ENCODE measurements at regions not wholly inside any gene's neighbourhood (a gene's known extent, or its start where the extent isn't known, plus 50 kb on each side); places are given as distances from the start of the nearest gene placed in this dataset.

DNA sequence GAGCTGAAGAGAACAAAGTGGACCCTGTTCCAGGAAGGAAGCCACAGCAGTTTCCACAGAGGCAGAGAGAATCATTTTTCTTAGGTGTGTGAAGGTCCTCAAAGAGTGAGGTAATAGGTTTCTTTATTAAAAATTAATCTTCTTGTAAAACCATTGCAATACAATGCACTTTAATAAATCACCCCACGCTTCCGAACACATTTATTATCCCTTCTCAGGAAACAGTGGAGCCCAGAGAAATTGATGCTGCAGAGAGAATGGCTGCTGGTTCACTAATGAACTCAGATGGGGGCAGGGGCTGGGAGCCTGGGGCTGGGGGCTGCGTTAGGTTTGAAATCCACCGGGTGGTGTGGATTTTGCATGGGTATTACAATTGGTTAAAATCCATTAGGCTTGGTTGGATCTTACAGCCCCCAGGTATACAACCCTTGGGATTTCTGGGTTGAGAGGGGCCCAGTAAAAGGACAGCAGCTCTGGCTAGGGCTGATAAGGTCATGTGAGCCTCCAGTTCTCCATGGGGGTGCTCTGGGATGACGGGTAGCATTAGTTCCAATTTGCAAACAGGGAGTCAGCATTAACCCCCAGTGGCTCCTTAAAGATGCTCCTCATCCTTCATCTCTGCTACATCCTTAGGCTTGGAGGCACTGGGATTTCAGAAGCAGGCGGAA is 718.1 kb upstream of the EEF2KMT start:
- no peak for DNase-seq (ENCODE audit: low spot score)
- ATAC-seq (ENCODE audit: low FRiP score), result no peak
- TF ChIP-seq, protein P1, sequence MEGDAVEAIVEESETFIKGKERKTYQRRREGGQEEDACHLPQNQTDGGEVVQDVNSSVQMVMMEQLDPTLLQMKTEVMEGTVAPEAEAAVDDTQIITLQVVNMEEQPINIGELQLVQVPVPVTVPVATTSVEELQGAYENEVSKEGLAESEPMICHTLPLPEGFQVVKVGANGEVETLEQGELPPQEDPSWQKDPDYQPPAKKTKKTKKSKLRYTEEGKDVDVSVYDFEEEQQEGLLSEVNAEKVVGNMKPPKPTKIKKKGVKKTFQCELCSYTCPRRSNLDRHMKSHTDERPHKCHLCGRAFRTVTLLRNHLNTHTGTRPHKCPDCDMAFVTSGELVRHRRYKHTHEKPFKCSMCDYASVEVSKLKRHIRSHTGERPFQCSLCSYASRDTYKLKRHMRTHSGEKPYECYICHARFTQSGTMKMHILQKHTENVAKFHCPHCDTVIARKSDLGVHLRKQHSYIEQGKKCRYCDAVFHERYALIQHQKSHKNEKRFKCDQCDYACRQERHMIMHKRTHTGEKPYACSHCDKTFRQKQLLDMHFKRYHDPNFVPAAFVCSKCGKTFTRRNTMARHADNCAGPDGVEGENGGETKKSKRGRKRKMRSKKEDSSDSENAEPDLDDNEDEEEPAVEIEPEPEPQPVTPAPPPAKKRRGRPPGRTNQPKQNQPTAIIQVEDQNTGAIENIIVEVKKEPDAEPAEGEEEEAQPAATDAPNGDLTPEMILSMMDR (IDR thresholded peaks at IDR 0.05), result no peak

DNA sequence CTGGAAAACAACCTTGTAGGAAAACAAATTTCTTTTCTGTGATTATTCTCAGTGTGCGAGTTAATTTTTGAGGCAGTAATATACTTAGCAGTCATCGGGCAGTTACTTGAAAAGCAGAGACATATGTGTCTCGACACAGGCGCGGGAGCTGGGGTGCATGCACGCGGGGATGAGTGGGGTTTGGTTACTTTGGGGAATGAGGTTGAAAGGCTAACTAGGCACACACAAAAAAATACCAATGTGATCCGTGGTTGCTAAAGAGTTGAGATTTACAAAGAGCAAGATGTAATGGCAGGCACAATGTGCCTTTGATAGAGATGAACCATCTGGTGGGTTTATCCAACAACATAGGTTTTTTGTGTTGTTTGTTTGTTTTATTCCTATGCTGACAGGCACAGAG is 703.8 kb upstream of the EEF2KMT start:
- DNase-seq (ENCODE audit: low spot score) (no peak), ATAC-seq (ENCODE audit: low FRiP score) (no peak)
- TF ChIP-seq, protein P1 (IDR thresholded peaks at IDR 0.05), result no peak

DNA sequence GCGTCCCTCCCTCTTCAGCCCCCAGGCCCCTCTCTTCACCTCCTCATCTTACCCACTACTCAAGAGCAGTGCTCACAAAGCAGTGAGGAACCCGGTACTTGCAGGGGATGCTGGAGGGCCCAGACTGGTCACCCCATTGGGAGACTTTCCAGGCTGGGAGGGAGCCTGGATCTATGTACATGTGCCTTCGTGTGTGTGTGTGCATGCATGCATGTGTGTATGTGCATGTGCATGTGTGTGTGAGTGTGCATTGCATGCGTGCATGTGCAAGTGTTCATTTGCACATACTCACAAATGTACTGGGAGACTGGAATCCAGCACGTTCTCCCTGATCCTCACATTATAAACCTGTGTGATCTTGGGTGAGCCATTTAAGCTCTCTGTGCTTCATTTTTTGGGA is 696.0 kb upstream of the EEF2KMT start:
- no peak for ATAC-seq (ENCODE audit: low FRiP score)
- no peak for DNase-seq (ENCODE audit: low spot score)
- TF ChIP-seq, protein P1 (IDR thresholded peaks at IDR 0.05), result no peak

DNA sequence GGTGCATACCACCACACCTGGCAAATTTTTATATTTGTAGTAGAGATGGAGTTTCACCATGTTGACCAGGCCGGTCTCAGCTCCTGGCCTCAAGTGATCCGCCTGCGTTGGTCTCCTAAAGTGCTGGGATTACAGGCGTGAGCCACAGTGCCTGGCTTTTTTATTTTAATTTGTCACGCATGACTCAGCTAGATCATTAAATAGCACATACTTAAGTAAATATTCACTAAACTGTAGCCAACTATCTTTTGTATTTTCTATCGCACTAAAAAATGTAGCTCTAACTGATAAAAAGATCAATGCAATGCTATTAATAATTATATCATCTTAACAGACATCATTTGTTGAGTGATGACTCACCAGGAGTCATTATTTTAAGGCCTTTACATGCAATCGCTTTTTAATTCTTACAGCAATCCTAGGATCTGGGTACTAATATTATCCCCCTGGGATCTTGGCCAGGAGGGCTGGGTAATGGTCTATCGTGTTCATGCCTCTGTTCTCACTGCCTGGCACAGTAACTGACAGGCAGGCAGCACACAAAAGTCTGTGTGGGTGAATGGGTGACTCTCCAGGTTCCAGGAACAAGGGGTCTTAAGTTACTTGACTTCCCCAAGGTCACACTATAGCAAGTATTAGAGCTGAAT is 693.5 kb upstream of the EEF2KMT start:
- DNase-seq (ENCODE audit: low spot score), result no peak
- TF ChIP-seq, protein P1 (IDR thresholded peaks at IDR 0.05), result no peak
- no peak for ATAC-seq (ENCODE audit: low FRiP score)

DNA sequence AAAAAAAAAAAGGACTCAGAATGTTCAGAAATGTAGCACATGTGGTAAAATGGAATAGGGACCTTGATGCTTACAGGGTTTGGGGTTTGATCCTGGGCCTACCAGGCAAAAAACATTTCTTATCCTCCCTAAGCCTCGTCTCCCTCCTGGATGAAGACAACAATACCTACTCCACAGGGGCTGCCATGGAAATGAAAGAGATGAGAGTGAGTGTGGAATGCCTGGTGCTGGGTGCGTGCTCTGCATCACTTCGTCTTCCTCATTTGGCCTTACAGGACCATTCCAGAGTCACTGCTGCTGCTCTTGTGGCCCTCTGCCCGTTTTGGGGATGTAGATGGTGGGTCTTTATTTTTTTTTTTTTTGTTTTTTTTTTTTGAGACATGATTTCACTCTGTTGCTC is 692.9 kb upstream of the EEF2KMT start:
- TF ChIP-seq, protein P1 (IDR thresholded peaks at IDR 0.05), result no peak
- ATAC-seq (ENCODE audit: low FRiP score), result no peak
- no peak for DNase-seq (ENCODE audit: low spot score)

DNA sequence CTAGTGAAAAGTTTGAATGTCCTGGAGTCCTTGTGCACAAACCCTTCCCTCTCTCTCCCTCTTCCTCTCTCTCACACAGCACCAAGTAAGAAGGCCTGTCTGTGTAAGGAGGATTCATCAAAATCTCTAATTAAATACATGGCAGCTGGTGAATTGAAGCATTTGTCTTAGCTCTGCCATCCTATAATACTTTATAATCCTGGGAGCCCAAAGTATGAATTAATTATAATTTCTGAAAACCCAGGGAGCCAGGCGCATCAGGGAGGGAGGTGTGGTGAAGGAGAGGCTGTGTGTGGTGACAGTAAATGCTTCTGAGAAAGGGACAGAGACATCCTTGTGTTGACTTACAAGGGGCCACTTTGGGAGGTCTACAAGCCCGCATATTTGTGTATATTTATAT is 691.4 kb upstream of the EEF2KMT start:
- TF ChIP-seq, protein P1 (IDR thresholded peaks at IDR 0.05), result no peak
- DNase-seq (ENCODE audit: low spot score) (no peak), ATAC-seq (ENCODE audit: low FRiP score) (no peak)

DNA sequence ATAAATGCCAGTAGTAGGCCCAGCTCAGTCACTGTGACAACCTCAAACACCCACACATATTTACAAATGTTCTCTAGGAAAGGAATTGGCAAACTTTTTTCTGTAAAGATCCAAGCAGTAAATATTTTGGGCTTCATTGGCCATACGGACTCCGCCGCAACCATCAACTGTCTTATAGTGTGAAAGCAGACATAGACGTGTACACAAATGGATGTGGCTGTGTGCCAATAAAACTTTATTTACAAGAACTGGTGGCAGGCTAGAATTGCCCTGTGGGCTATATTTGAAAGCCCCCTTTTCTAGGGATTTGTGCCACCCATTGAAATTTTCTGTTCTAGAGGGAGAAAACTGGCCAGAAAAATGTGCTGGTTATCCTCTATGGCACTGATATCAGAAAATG is 683.8 kb upstream of the EEF2KMT start:
- no peak for ATAC-seq (ENCODE audit: low FRiP score)
- DNase-seq (ENCODE audit: low spot score), result no peak
- TF ChIP-seq, protein P1 (IDR thresholded peaks at IDR 0.05), result no peak
